Stimulated activated CD4-positive, alpha-beta T cell treated with anti-CD3 and anti-CD28 coated beads, Interleukin-15, amount 100 ng/mL, for 1 hour (primary cell): ENCODE measurements at regions not wholly inside any gene's neighbourhood (a gene's known extent, or its start where the extent isn't known, plus 50 kb on each side); places are given as distances from the start of the nearest gene placed in this dataset.

Experiments used
- DNase-seq, 2 donors: peaks; one replicate each; pipeline ENCODE4 v3.0.0-alpha.2; 2020; ENCODE audit warnings: low read depth in 1 of 2, low spot score in 1 of 2

DNA sequence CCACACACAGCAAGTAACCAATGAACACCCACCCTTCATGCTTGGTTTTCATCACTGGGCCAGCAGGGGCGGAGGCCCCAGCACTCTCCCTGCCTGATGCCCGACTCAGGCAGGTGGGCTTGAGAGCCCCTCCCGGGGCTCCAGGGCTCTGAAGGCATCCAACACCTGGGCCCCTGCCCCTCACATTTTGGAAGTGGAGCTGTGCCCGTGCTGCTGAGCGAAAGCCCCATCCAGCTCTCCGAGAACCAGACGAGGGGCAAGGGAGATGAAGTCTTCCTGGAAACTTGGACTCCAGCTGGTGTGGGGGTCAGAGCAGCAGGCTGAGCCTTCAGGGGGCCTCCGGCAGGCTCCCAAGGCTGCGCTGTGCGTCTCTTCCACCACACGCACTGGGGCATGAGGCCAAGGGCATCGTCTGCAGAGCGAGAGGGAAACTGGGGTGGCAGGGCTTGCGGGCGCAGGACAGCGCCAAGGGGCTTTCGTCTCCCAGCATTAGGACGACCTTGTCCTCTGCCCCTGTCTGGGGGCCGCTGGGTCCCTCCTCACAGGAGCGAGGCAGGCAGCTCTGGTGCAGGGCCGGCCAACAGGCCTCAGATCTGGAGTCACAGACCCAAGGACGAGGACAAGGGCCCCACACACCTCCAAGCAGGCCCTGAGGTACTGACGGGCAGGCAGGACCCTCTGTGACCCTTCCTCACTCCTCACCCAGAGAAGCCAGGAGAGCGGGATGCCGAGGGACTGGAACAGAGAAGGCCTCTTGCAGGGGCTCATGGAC lies 108.3 kb upstream of the FAM20C start:
- DNase-seq, result no peak

DNA sequence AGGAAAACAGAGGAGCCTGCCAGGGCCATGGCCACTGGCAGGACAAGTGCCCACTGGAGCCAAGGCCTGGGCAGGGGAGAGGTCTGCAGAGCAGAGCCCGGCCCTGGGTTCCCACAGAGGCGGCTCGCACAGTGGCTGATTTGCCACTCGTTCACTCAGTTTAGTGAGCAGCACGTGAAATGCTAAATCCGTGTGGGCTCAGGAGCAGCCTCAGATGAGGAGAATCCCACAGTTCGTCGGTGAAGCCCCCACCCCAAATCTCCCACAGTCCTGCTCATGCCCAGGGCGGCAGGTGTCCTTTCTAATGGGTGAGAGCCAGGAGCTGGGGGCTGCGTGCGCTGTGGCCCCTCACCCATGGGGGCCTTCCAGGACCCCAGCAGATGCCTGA lies 107.7 kb upstream of the FAM20C start:
- DNase-seq, result no peak

DNA sequence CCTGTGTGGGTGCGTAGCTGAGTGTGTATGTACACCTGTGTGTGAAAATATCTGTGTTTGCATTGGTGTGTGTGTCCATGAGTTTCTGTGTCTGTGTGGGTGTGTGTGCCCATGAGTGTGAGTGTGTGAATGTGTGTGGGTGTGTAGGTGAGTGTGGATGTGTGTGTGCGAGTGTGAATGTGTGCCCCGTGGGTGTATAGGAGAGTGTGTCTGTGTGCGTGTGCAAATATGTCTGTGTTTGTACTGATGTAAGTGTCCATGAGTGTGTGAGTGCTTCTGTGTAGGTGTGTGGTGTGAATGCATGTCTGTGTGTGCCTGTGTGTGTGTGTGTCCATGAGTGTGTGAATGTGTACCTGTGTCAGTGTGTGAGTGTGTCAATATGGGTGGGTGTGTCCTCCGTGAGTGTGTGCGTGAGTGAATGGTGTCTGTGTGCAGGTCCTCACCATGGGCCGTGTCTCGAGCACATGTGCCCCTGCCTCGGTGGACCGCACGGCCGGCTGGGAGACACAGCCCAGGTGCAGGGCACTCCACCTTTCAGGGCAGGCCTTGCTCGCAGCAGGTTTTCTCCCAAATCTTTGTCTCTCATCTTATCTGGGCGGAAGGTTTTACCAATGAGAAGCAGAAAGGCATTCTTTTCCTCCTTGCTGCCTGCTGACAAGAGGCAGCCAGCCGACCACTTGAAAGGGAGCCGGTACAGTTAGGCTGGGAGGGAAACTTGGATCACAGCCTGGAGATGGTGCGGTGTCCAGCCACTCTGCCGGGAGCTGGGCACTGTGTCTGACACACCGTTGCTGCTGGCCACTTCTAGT lies 107.1 kb upstream of the FAM20C start:
- DNase-seq, result no peak

DNA sequence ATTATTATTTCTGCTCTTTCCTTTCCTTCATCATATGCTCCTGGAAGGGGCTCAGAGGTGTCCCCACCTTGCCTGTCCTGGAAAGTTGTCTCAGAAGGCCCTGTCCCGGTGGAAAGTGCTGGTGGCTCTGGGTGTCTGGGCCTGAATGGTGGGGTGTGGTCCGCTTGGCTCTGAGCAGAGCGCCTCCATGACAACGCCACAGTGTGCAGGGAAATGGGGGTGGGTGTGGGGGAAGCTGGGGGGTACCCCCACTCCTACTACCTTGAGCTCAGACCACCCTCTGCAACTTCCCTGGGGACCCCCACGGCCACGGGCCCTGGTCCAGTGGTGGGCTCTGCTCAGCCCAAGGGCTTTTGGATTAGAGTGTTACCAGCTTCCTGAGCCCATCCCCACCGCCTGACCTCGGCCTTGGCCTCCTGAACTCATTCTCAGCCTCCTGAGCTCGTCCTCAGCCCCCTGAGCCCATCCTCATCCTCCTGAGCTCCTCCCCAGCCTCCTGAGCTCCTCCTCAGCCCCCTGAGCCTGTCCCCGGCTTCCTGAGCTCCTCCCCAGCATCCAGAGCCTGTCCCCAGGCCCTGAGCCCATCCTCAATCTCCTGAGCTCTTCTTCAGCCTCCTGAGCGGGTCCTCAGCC lies 106.4 kb upstream of the FAM20C start:
- DNase-seq, result no peak

DNA sequence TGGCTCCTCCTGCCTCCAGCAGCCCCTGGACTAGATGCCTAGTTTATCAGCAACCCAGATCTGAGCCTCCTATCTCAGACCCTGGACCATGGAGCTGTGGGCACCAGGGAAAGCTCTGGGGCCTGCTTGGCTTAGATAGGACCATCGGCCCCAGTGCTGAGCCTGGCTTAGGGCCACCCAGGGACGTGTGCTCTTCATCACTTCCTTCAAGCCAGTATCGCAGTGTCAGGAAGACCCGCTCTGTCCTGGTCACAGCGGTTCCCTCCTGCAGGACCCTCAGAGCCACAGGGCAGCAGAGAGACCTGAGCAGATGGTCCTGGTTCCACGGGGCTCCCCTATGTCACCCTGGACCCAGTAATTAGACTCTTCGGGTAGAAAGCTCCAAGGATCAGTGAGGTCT lies 105.7 kb upstream of the FAM20C start:
- no peak for DNase-seq

DNA sequence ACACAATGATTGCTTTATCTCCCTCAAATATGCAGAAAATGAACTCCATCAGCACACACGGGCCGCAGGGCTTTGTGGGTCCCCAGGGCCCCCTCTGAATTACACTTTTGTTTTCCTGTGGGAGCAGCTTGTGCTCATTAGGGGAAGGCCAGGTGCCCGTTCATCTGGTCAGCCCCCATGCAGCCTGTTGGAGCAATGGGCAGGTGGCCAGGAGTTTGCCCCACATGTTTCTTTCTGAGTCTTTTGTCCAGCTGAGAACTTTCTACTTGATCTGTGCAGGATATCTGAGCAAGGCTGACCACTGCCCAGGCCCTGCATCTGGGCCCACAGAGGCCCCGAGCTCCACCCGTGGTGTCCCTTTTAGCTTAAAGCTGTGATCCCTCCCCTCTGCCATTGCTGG lies 105.3 kb upstream of the FAM20C start:
- no peak for DNase-seq

DNA sequence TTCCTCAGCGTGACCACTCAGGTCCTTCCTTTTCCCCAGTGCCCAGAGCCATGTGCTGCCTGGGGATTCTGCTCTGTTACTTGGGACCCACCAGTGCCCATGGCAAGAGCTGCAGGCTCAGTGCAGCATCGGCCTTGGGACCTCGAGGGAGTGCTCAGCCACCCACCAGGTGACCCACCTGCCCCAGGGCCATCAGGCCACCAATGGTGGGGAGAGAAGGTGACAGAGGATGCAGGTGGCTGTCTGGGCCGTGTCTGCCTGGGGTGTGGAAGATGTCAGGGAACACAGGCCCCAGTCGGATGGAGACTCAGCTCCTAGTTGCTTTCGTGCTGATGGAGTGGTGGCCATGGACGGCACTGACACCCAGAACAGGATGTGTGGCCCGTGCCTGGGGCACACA lies 104.7 kb upstream of the FAM20C start:
- DNase-seq, result no peak

DNA sequence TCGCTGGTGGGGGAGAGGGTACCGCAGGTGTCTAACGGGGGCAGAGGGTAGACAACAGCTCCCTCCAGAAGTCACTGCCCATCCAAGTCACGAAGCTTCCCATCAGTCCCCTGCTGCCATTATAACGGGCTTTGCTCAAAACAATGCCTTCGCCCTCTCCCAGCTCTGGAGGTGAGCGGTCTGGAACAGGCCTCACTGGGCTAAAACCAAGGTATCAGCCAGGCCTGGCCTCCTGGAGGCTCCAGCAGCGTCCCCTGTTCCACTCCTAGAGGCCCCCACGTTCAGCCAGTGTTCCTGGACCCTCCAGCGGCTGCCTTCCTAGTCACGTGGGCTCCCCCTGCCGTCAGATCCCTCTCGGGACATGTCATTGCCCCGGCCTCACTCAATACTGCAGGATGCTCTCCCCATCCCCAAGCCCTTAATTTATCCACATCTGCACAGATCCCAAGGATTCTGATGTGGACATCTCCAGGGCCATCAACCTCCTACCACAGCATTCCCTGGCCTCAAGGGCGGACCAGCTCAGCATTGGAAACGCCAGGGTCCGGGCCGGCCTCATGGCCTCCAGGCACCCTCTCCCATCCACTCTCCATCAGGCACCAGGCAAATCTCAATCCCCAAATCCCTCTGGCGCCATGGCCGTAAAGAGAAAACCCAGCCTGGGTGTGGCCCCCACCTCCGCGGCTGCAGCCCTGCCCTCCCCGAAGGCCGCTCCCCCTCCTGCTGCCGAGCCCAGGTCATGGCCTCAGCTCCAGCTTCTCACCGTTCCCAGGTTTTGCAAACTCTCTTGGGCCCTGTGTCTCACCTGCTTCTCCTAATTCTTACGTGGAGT lies 104.1 kb upstream of the FAM20C start:
- no peak for DNase-seq

DNA sequence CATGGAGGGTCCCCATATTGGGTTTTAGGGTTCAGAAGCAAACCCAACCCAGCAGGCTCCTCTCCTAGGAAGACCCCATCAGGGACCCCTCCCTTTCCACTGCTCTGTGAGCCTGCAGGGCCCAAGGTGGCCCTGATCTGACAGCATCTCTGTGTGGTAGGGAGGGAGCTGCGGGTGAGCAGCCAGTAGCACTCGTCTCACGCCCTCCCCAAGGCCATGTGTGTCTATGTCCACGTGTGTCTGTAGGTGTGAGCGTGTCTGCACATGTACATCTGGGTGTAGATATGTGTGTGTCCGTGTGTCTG lies 103.5 kb upstream of the FAM20C start:
- DNase-seq, result no peak

DNA sequence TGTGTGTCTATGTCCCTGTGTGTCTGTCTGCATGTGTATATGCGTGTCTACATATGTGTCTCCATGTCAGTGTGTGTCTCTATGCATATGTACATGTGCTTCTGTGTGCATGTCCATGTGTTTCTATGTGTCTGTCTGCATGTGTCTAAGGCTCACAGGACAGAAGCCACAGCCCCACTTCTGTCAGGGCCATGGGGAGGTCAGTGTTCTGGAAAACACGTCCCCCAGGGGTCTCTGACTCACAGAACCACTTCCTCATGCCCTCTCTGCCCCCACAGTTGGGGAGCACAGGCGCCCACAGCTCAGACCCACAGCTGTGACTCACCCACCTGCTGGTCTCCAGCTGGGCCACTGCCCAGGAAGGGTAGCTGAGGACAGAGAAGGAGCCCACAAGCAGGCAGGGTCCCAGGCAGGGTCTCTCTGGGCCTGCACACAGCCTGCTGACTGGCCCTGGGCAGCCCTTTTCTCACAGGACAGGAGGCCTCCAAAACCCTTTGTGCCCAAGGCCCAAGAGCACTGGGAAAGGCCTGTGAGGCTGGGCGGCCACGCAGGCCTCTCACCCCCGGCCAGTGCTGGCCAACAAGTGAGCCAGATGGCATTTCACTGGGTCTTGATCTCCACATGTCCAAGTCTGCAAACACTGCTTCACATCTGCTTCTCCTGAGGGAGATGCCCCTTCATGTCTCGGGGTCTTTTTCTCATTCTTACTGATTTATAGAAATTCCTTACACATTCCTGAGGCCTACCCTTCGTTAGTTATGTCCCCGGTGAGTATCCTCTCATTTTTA lies 102.9 kb upstream of the FAM20C start:
- no peak for DNase-seq

DNA sequence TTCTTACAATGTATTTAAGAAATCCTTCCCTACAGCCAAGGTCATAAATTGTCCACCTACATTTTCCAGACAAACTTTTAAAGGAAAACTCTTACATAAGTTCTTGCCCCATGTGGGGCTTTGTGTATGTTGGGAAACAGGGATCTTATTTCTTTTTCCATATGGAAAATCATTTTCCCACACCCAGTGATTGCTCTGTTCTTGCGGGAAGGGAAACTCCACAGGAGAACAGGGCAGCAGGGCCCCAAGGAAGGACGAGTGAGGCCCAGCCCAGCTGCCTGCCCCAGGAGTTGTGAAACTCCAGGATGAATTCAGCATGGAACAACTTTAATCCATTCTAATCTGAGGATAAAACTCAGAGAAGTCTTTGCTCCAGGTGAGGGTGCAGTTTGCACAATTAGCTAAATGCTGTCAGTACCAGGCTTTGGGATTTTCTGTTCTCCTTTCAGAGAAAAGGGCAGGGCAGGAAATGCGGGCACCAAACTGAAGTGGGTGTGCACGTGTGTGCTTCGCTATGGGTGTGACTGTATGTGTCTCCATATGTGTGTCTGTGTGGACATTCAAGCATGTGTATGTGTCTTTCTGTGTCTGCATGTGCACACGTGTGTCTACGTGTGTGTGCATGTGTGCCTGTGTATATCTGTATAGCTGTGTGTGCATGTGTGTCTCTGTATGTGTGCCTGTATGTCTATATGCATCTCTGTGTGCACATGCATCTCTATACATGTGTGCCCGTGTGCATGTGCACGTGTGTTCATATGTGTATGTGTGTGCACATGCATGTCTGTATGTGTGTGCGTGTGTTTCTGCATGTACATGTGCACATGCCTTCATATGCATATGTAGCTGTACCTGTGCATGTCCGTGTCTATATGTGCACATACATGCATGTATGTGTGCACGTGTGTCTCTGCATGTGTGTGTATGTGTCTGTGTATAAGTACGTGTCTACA lies 102.0 kb upstream of the FAM20C start:
- no peak for DNase-seq

DNA sequence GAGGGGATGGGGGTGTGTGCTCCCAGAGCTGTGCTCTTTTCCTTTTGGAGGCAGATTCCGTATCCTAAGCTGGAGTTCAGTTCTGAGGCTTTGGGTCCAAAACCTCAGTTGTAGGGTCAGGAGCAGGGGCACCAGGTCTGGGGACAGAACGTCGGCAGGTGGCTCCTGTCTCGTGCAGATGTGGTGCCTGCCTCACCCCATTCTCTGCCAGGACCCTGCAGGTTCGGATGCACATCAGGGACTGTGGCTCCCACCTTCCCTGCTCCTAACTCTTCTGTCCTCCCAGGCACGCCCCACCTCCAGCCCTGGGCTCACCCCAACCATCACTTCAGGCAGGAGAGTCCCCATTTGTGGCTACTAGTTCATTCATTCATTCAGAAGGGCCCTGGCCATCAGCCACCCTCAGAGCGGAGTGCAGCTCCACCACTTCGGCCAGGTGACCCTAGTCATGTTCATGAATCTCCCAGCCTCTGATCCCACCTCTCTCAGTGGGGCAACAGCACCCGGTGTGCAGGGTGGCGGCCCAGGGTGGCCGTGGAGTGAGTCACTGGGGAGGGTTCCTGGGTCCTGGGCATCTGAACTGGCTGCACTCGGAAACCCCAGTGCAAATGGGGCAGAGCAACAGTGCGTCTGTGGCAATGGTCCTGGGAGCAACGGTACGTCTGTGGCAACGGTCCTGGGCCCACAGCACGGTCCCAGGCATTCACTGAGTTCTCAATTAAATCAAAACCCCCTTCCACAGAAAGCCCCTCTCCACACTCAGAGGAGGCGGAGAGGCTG lies 100.8 kb upstream of the FAM20C start:
- DNase-seq, result no peak

DNA sequence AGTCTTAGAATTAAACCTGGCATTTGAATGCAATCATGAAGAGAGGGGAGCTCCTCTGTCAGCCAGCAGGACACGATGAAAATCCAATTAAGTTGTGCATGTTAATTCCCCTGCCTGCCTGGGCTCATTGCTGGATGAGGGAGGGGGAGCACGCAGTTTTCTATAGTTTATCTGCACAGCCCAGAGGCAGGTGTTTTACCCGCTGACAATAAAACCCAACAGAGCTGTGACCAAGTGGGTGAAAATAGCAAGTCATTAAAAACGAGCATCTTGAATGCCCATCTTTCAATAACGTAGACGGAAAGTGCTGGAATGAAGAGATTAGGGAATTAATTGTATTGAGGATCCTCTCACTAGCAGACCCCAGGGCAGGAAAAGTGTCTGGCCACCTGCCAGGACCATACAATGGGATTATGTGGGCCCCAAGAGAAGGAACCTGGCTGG lies 100.1 kb upstream of the FAM20C start:
- DNase-seq, result no peak

DNA sequence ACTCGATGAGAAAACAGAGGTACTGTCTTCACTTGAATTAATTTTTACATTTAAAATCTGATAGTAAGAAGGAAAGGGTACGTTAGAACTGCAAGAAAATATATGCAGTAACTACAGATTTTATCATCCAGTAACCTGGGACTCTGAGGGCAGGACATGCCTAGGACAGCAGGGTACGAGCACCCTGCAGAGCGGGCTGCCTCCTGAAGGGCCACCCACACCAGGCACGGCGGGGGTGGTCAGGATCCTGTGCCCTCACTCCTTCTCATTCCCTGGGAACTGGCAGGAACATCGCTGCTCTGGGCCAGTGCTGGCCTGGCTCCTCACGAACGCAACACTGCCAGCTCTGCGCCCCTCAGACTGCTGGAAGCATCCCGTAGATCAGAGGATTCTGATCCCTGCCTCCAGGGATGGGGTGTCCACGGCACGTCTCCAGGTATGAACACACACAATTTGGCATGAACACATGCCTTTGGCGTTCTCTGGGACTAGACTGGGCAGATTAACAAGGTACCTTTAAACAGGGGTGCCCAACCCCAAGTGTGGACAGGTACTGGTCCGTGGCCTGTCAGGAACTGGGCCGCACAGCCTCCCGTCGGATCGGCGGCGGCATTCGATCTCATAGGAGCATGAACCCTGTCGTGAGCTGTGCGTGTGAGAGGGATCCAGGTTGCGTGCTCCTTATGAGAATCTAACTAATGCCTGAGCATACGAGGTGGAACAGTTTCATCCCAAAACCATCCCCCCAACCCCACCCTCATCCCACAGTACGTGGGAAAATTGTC lies 99.3 kb upstream of the FAM20C start:
- no peak for DNase-seq

DNA sequence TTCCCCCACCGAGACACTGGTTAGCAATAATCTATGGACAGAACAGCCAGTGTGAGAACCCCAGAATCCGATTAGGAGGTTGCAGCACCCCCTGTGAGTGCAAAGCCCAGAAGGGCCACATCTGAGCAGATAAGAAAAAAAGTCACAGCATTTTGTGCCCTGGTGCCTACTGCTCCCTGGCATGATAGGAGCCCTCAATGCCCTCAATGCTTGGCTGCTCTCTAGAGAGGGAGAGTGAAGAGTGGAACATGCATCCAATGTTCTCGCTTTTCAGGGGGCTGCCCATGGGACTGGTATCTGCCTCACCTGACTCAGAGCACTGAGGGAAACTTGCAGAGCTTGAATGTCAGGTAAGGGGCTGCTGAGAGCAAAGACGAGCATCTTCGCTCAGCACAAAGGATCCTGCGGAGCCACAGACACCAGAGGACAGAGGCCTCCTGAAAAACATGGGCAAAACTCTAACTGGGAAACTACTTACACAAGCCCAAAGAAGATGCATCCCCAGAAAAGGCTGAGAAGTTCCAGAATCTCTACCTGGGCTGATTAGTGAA lies 98.0 kb upstream of the FAM20C start:
- DNase-seq, result no peak

DNA sequence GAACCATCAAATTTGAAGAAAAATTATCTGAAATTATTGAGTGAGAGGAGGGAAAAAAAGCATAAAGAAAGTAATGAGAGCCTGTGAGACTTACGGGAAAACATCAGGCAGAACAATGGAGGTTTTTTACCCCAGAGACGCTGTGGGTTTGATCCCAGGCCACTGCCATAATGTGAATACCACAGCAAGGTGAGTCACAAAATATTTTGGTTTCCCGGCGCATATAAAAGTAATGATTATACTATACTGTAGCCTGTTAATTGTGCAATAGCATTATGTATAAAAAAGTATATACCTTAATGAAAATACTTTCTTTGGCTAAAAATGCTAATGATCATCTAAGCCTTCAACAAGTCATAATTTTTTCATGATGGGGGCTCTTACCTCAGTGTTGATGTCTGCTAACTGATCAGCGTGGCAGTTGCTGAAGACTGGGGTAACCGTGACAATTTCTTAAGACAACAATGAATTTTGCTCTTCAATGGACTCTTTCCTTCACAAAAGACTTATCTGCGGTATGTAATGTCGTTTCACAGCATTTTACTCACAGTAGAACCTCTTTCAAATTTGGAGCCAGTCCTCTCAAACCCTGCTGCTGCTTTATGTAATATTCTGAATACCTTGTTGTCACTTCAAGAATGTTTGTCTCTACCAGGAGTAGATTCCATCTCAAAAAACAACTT lies 97.0 kb upstream of the FAM20C start:
- DNase-seq, result no peak

DNA sequence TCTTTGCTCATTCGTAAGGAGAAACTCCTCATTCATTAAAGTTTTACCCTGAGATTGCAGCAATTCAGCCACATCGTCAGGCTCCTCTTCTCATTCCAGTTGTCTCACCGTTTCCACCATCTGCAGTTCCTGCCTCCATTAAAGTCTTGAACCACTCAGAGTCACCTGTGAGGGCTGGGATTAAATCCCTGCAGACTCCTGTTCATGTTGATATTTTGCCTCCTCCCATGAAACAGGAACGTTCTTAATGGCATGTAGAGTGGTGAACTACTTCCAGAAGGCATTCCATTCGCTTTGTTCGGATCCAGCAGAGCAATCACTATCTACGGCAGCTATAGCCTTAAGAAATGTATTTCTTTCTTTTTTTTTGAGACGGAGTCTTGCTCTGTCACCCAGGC lies 96.5 kb upstream of the FAM20C start:
- no peak for DNase-seq
